ENCODE measurements at regions not wholly inside any gene's neighbourhood (a gene's known extent, or its start where the extent isn't known, plus 50 kb on each side); places are given as distances from the start of the nearest gene placed in this dataset.

- no peak for TF ChIP-seq CTCF (conservative IDR thresholded peaks at IDR 0.05)
- H4K8ac ChIP-seq (replicated peaks; ENCODE audit: insufficient read length, low read depth, low read length), result no peak overlapping the region
- H4K5ac ChIP-seq (ENCODE audit: insufficient read length, low read depth, low read length), result no peak overlapping the region
- H3K4me2 ChIP-seq (ENCODE audit: insufficient read depth, insufficient read length, low read length), result no peak overlapping the region
- H2BK20ac ChIP-seq (ENCODE audit: low read depth, low read length, poor library complexity, severe bottlenecking), result no peak overlapping the region
- no peak overlapping the region for H2BK12ac ChIP-seq (ENCODE audit: insufficient read length, low read depth, low read length)
- no peaks in the 10 kb centered on the region for H3K9me3 Mint-ChIP-seq
- no peak overlapping the region for H3K56ac ChIP-seq (ENCODE audit: insufficient read length, low read depth, low read length)
- no peaks in the 10 kb centered on the region for H3K36me3 Mint-ChIP-seq (ENCODE audit: insufficient read depth in 1 of 3, low read depth in 3 of 3)
- no peaks in the 10 kb centered on the region for H3K27me3 ChIP-seq (ENCODE audit: insufficient read depth, low read length)
- H3K9me3 ChIP-seq (ENCODE audit: control insufficient read depth, low read depth, low read length), result no peaks in the 10 kb centered on the region
- no peaks in the 10 kb centered on the region for H4K20me1 ChIP-seq (ENCODE audit: control insufficient read depth, insufficient read depth, insufficient read length)
- no peak overlapping the region for H2AFZ ChIP-seq (ENCODE audit: low read length)
- H3K79me2 ChIP-seq (ENCODE audit: insufficient read depth, low read length), result no peaks in the 10 kb centered on the region
- H3K23ac ChIP-seq (ENCODE audit: insufficient read length, low read depth, low read length), result no peak overlapping the region
- no CpG with 5 or more reads among the region's 2 CpGs for WGBS (ENCODE audit: extremely low coverage, insufficient read length, low lambda C conversion rate)
- H3K4me1 Mint-ChIP-seq, result no peaks in the 10 kb centered on the region
- H3K4me3 Mint-ChIP-seq, result no peak overlapping the region
- H2BK15ac ChIP-seq (ENCODE audit: low read depth, low read length), result no peak overlapping the region
- H2BK120ac ChIP-seq (ENCODE audit: low read depth, low read length, poor library complexity, severe bottlenecking), result no peak overlapping the region
- no peak overlapping the region for H3K27ac Mint-ChIP-seq
- no peak overlapping the region for H3K4ac ChIP-seq (ENCODE audit: low read depth, low read length)
- no peak overlapping the region for H3K9ac ChIP-seq (ENCODE audit: extremely low read depth, insufficient read length, low read length)
- no peaks in the 10 kb centered on the region for H3K79me1 ChIP-seq (ENCODE audit: insufficient read depth, low read depth, low read length, poor library complexity, severe bottlenecking)
- no peak overlapping the region for H2AK5ac ChIP-seq (ENCODE audit: insufficient read length, low read length)
- H2BK5ac ChIP-seq (ENCODE audit: insufficient read length, low read length), result no peak overlapping the region
- H3K27me3 Mint-ChIP-seq (ENCODE audit: low read depth), result peaks cover 11% of the 10 kb centered on the region
- H3K23me2 ChIP-seq (ENCODE audit: insufficient read length, low read depth, low read length, poor library complexity, severe bottlenecking), result no peaks in the 10 kb centered on the region
- no peak overlapping the region for H3K18ac ChIP-seq (ENCODE audit: insufficient read length, low read depth, low read length)
- no peak overlapping the region for H4K91ac ChIP-seq (ENCODE audit: insufficient read length, low read depth, low read length)
- no peak overlapping the region for H3K27ac ChIP-seq (ENCODE audit: insufficient read length, low read depth, low read length)
- no peak for DNase-seq
- no peaks in the 10 kb centered on the region for H3K4me1 ChIP-seq (ENCODE audit: insufficient read depth, low read length)
- no peak overlapping the region for H3T11ph ChIP-seq (ENCODE audit: low read length)
- no peak overlapping the region for H3K14ac ChIP-seq (ENCODE audit: insufficient read depth, low read length)
Observed at GRCh38 chr11:16456366-16456765, 100.0 kb upstream of the SOX6 start.

All from H9 (cell line).